GM04503 (cell line): ENCODE measurements at regions not wholly inside any gene's neighbourhood (a gene's known extent, or its start where the extent isn't known, plus 50 kb on each side); places are given as distances from the start of the nearest gene placed in this dataset.
"Not testable (repeated sequence)": the region's sequence is repeated elsewhere in the genome, so short reads cannot be mapped to it uniquely, and the experiment has no call there.

Experiments used
- DNase-seq: peaks from one replicate; pipeline ENCODE4 v3.0.0-alpha.2; 2012; ENCODE audit warnings: low read depth

DNA sequence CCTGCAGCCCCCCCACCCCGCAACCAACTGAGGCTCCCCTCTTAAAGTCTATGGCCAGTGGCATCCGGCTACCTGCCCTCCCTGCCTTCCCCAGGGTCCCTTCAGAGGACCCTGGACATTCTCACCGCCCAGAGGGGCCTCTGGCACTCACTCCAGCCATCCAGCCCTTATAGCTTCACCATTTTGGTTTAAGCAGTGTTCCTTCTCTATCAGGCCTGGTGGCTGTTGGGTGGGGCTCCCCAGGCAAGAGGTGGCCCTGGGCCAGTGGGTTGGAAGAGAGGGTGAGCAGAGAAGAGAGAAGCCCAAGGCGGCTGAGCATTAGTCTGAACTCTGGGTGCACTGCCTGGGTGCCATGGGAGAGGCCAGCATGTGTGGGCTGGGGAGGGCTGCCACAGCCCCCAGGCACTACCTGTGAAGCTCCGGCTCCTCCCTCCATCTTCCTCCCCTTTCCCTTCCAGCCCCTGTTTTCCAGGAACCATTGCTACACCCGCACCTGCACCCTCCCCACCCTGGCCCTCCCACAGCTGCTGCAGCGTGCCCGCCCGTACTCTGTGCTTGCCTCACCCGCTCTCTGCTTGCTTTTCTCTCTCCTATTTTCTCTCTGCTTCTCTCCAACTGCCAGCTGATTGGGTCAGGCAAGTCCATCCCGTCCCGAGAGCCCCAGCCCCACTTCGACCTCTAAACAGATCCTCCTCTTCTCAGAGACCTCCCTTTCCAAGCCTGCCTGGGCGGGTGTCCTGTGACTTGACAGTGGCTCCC, 168.2 kb downstream of the TBC1D2B start:
- no peak for DNase-seq

DNA sequence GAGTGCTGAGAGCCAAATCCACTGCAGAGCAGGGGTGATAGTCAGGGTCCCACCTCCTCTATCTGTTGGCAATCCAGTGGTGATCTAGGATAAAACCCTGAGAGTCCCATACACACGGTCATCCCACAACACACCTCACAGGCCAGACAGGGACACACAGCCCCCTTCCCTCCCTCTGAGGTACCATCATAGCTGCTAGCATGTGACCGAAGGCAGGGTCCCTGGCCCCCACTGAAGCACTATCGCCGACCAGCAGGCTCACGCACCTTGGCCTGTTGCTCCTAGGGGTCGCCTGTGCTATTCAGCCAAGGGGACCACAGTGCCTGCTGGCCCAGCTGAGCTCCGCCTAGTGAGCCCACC, 168.8 kb downstream of the TBC1D2B start:
- not testable (repeated sequence) for DNase-seq

DNA sequence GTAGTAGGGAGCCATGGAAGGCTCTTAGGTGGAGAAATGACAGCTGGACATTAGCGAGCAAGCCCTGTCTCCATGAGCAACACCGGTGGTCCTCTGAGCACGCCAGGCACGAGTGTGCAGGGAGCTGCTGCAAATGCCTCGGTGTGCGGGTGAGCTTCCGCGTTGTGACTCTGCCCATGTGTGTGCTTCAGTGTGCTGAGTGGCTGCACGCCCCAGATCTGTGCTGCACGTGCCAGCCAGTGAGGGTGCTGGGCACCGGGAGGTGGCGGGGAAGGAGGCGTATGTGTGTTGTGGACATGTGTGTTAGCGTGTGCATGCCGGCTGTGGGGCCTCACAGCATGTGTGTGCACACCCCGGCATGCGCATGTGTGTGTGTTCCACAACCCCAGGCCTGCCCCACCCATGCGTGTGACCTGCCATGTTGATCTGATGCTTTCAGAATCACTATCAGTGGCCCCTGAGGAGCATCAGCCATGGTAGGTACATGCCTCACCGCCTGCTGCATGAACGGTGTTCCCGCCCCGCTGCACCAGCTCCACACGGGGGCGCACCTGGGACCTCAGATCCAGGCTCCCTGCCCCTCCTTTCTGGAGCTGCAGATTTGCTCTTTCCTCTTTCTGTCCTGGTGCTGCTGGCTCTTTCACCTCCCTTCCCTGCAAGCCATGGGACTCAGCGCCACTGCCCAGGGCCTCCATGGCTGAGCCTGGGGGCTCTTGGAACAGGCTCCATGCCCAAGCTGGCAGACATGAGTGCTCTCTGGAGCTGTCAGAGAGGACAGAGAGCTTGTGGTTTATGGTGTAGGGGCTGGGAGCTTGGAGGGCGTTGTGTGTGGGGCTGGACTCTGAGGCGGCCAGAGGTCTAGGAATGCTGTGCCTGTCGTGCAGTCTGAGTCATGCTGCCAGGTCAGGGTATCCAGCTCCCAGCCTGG, 169.4 kb downstream of the TBC1D2B start:
- DNase-seq = no peak

DNA sequence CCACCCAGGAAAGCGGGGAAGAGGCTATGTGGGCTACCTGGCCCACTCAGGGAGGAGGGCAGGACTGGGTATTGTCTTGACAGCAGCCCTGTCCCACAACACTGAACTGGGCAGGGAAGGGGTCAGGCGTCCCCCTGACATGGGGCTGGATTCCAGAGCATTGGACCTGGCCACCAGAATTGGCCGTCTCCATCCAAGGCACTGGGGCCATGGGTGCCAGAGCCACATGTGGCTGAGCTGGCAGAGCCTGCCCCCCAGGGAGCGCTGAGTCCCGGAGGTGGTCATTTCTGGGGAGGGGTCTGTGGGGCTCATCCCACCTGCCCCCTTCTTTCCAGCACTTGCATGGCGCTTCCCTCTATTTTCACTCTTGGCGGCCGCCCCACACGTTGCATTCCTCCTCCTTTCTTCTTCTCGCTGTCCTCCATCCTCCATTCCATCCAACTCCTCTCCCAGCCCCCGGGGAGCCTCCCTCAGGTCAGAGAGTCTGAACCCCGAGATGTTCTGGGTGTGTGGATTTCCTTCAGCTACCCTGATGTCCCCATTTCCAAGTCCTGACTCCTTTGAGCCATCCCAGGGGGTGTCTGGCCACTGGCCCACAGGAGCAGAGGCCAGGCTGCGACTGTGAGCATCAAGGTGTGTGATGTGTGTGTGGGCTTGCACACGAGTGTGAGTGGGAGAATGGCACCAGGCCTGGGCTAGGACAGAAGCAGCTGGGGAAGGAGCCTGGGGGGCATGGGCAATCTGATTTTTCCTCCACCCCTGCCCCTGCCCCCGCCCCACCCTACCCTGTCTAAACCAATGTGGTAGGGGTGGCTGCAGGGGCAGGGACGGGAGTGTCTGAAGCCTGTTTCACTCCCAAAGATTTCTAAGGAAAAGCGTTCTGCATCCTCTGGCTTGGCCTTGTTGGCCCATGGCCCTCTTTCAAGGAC, 171.2 kb downstream of the TBC1D2B start:
- DNase-seq = not testable (repeated sequence)

DNA sequence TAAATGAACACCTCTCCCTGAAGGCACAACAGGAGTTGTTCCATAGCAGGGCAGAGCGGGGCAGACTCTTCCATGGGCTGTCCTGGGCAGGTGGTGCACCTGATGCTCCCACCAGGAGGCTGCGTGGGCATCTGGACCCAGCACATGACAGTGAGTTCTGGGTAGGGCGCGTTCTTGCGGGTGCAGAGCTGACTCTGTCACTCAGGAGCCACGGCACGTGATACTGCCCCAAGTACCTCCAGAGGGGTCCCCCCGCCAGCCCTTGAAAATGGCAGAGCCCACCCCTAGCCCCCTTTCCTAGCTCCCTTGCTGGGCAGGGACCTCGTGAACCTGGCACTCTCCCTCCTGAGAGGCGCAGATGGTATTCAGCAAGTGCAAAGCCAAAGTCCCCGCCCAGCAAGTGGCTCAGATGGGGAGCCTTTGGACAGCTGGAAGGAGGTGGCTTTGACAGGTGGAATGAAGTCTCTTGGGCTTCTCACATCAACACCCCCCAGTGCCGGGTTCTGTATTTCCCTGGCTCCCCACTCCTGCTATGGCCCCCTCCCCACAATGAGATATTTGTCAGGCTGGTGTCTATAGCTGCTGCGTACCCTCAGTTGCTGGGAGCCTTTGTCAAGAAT, 172.1 kb downstream of the TBC1D2B start:
- no peak for DNase-seq

DNA sequence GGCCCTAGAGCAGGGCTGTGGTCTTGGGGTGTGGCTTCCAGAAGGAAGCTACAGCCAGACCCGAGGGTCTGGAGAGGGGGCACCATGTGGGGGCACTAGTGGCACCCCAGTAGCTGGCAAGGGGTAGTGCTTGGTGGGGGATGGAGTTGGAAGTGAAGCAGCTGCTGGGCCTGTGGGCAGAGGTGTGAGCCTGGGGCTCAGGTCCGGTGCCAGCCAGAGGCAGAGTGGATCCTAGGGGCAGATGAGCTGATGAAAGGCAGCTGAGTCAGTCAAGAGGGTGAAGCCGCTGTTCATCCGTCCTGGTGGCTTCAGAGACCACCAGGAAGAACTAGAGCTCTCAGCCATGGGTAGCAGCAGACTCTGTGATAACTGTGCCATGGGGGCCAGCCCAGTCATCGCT, 172.6 kb downstream of the TBC1D2B start:
- DNase-seq = no peak

DNA sequence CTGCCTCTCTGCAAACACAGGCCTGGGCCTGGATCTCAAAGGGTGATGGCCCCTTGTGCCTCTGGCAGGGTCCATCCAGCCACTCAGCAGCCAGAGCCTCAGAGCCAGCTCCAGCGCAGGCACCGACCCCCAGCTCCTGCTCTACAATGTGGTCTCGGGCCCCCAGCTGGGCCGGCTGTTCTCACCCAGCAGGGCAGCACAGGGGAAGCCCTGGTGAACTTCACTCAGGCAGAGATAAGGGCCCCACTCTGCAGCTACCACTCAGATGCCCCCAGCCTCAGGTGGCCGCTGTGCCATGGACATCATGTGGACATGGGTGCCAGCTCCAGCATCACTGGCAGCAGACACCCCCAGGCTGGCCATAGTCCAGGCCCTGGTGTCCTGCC, 173.1 kb downstream of the TBC1D2B start:
- DNase-seq = no peak

DNA sequence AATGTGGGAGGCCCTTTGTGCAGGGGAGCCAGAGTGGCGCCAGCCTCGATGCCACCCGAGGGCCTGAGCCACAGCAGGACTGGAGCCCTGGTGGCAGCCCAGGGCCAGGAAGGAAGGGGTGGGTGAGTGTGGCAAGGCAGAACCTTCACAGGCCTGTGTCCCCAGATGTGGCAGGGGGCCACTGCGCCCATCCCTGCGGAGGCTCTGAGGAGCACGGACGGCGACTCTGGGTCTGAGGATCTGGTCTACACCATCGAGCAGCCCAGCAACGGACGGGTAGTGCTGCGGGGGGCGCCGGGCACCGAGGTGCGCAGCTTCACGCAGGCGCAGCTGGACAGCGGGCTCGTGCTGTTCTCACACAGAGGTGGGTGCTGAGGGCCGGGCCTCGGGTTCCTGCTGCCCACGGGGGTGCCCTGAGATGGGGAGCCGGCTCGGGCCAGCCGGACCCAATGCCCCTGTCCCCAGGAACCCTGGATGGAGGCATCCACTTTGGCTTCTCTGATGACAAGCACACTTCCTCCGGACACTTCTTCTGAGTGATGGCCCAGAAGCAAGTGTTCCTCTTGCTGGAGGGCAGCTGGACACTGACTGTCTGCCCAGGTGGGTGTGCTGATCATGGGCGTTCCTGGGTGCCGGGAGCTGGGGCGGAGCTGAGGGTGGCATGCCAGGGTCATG, 173.6 kb downstream of the TBC1D2B start:
- DNase-seq = not testable (repeated sequence)

DNA sequence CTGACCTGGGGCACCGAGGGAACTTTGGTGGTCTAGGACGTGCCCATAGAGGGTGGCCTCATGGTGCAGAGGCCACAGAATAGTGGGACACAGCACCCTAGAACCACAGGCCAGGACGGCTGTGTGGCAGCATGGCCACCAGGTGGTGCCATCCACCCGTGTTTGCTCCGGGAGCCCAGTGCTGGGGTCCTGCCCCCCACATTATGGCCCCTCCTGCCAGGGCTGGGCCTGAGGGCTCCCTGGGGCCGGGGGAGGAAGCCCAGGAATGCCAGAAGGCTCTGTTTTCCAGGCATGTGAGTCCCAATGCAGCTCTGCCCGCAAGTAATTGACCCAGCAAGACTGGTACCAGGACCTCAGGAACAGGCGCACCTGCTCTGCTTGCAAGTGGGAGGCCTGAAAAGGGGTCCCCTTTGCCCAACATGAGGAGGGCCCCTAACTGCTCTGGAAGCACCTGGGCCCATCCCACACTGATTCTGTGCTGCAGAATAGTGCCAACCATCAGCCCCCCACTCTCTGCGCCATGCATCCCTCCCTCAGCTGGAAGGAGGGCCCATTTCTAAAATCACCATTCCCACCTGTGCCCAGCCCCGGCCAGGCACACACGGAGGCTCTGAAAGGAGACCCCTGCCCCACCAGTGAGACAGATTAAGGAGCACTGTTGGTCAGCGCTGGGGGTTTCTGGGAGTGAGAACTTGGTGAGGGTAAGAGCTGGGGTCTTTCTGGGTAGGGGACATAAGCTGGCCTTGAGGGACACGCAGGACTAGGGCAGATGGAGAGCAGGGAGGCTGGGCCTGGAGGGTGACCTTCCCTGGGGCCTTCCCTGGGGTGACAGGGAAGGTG, 174.4 kb downstream of the TBC1D2B start:
- not testable (repeated sequence) for DNase-seq

DNA sequence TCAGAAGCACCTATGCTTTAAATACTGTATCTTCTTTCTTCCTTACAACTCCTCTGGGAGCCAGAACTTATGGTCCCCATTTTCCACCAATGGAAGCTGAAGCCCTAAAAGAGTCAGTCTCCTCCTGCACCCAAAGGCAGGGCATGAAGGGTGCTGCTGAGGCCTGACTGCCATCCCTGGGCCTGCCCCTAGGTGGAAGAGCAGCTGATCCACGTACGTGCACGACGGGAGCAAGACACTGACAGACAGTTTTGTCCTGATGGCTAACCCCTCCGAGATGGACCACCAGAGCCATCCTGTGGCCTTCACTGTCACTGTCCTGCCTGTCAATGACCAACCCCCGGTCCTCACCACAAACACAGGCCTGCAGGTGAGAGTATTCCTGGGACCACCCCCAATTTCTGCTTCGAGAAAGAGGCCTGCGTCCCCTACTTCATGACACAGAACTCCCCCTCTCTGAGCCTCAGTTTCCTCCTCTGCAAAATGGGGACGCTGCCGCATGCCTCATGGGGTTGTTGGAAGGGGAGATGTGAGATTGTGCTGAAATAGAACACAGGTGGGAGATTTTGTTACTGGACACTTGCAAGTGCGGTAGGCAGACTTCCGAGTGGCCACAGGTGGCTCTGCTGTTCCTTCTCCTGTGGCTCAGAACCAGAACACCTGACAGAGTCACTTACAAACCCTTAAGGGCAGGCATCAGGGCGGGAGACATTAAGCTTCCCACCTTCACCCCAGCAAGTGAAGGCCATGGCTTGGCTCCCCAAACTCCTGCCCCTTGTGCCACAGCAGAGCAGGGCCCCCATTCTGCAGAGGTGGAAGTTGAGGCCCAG, 175.4 kb downstream of the TBC1D2B start:
- DNase-seq = no peak

DNA sequence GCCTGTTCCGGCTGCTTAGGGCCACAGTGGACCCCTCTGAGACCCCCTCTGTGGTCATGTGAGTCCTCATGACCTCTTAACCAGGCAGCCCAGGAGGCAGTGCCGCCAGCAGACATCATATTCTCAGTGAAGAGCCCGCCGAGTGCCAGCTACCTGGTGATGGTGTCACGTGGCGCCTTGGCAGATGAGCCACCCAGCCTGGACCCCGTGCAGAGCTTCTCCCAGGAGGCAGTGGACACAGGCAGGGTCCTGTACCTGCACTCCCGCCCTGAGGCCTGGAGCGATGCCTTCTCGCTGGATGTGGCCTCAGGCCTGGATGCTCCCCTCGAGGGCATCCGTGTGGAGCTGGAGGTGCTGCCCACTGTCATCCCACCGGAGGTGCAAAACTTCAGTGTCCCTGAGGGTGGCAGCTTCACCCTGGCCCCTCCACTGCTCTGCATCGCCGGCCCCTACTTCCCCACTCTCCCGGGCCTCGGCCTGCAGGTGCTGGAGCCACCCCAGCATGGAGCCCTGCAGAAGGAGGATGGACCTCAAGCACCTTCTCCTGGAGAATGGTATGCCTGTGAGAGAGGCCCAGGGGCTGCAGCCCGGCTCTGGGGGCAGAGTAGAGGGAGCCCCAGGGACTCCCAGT, 176.1 kb downstream of the TBC1D2B start:
- DNase-seq = no peak

DNA sequence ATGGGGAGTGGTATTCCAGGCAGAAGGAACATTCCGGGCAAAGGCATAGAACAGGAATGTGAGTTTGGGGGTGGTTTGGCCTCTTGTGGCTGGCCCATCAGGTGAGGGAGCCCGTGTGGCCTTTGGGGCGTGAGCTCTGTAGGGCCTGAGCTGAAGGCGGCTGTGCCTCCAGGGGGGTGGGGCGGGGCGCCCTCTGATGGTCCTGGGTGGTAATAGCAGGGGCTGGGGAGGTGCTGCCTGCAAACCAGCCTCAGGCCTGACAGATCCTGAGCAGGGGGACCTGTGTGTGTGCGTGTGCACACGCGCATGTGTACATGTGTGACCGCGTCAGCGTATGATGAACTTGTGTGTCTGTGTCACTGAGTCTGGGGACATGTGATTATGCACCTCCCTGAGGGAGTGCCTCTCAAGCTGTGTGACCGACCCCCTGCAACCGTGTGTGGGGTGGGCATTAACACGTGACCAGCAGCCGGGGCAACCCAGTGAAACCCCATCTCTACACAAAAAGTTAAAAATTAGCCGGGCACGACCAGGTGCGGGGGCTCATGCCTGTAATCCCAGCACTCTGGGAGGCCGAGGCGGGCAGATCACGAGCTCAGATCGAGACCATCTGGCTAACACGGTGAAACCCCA, 177.1 kb downstream of the TBC1D2B start:
- DNase-seq = not testable (repeated sequence)

DNA sequence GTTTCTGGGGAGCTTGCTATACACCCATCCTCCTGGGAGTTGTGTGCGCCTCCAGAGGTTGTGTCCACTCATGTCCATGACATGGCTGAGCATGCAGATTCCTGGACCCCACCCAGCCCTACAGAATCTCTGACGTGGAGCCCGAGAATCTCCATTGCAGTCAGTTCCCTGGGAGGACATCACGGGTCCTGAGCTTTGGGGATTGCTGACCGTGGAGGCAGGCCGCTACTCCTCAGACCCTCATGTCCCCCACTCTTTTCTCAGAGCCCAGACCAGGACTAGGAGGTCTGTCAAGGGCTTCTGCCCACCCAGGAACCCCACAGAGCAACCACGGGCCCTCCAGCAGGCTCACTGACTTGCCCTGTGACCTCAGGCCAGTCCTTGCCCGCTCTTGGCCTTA, 177.7 kb downstream of the TBC1D2B start:
- not testable (repeated sequence) for DNase-seq

DNA sequence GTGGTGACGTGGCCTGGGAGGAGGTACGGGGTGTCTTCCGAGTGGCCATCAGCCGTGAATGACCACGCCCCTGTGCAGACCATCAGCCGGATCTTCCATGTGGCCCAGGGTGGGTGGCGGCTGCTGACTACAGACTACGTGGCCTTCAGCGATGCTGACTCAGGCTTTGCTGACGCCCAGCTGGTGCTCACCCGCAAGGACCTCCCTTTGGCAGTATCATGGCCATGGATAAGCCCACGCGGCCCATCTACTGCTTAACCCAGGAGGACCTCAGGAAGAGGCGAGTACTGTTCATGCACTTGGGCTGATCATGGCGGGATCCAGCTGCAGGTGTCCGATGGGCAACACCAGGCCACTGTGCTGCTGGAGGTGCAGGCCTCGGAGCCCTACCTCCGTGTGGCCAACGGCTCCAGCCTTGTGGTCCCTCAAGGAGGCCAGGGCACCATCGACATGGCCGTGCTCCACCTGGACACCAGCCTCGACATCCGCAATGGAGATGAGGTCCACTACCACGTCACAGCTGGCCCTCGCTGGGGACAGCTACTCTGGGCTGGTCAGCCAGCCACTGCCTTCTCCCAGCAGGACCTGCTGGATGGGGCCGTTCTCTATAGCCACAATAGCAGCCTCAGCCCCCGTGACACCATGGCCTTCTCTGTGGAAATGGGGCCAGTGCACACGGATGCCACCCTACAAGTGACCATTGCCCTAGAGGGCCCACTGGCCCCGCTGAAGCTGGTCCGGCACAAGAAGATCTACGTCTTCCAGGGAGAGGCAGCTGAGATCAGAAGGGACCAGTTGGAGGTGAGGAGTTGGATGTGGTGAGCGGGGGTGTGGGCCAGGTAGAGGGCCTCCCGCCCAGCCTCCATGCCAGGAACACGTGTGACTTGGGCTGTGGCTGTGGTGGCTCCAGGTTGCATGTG, 178.4 kb downstream of the TBC1D2B start:
- no peak for DNase-seq

DNA sequence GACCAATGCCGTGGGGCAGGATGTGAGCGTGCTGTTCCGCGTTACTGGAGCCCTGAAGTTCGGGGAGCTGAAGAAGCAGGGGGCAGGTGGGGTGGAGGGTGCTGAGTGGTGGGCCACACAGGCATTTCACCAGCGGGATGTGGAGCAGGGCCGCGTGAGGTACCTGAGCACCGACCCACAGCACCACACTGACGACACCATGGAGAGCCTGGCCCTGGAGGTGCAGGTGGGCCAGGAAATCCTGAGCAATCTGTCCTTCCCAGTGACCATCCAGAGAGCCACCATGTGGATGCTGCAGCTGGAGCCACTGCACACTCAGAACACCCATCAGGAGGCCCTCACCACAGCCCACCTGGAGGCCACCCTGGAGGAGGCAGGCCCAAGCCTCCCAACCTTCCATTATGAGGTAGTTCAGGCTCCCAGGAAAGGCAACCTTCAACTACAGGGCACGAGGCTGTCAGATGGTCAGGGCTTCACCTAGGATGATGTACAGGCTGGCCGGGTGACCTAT, 179.6 kb downstream of the TBC1D2B start:
- no peak for DNase-seq

DNA sequence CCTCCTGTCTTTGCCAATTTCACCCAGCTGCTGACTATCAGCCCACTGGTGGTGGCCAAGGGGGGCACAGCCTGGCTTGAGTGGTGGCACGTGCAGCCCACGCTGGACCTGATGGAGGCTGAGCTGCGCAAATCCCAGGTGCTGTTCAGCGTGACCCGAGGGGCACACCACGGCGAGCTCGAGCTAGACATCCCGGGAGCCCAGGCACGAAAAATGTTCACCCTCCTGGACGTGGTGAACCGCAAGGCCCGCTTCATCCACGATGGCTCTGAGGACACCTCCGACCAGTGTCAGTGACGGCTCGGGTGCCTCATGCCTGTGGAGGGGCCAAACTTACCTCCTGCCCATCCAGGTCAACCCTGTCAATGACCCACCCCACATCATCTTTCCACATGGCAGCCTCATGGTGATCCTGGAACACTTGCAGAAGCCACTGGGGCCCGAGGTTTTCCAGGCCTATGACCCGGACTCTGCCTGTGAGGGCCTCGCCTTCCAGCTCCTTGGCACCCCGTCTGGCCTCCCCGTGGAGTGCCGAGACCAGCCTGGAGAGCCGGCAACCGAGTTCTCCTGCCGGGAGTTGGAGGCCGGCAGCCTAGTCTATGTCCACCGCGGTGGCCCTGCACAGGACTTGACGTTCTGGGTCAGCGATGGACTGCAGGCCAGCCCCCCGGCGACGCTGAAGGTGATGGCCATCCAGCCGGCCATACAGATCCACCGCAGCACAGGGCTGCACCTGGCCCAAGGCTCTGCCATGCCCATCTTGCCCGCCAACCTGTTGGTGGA, 180.2 kb downstream of the TBC1D2B start:
- DNase-seq = not testable (repeated sequence)
